WTC11 (cell line): ENCODE measurements at regions not wholly inside any gene's neighbourhood (a gene's known extent, or its start where the extent isn't known, plus 50 kb on each side); places are given as distances from the start of the nearest gene placed in this dataset.

Experiments
- ATF1 ChIP-seq: sonication (generic); formaldehyde crosslinking; IDR thresholded peaks from 2 replicates; pipeline ENCODE4 v1.8.1; 2023; ENCODE audit warnings: mild to moderate bottlenecking, moderate library complexity, missing genetic modification reagents
- CREB1 ChIP-seq: sonication (generic); formaldehyde crosslinking; IDR thresholded peaks from 2 replicates; pipeline ENCODE4 v1.8.0; 2023; ENCODE audit warnings: mild to moderate bottlenecking, missing genetic modification reagents
- FOXP1 ChIP-seq: sonication (generic); formaldehyde crosslinking; IDR thresholded peaks from 2 replicates; pipeline ENCODE4 v1.8.0; 2022; ENCODE audit warnings: missing genetic modification reagents, mild to moderate bottlenecking, moderate library complexity, borderline replicate concordance
- JUN ChIP-seq: sonication (generic); formaldehyde crosslinking; IDR thresholded peaks from 2 replicates; pipeline ENCODE4 v1.8.0; 2023; ENCODE audit warnings: mild to moderate bottlenecking, missing genetic modification reagents
- NR2C2 ChIP-seq: sonication (generic); formaldehyde crosslinking; IDR thresholded peaks from 2 replicates; pipeline ENCODE4 v1.8.0; 2022; ENCODE audit warnings: mild to moderate bottlenecking, missing genetic modification reagents
- OVOL2 ChIP-seq: fragments of 250-450 bp; sonication (Bioruptor Pico); IDR thresholded peaks from 2 replicates; pipeline ENCODE4 v1.9.0; 2021; ENCODE audit warnings: mild to moderate bottlenecking, borderline replicate concordance
- TCF7 ChIP-seq: sonication (generic); formaldehyde crosslinking; IDR thresholded peaks from 2 replicates; pipeline ENCODE4 v1.8.0; 2022; ENCODE audit warnings: mild to moderate bottlenecking, low read depth, missing genetic modification reagents, moderate library complexity
- USF2 ChIP-seq: sonication (generic); formaldehyde crosslinking; IDR thresholded peaks from 2 replicates; pipeline ENCODE4 v1.8.1; 2023; ENCODE audit warnings: mild to moderate bottlenecking, missing genetic modification reagents, moderate library complexity
- ZNF416 ChIP-seq: fragments of 250-450 bp; sonication (Bioruptor Pico); IDR thresholded peaks from 2 replicates; pipeline ENCODE4 v1.9.0; 2021; ENCODE audit warnings: mild to moderate bottlenecking, inconsistent platforms
- TF ChIP-seq, protein P1 (sequence below): sonication (generic); formaldehyde crosslinking; IDR thresholded peaks from 2 replicates; pipeline ENCODE4 v1.8.1; 2022; ENCODE audit warnings: mild to moderate bottlenecking, moderate library complexity, missing genetic modification reagents
- TF ChIP-seq, protein P2 (sequence below): fragments of 200-600 bp; IDR thresholded peaks from 2 replicates; pipeline ENCODE4 v1.8.0; 2022; ENCODE audit warnings: antibody characterized with exemption

- TF ChIP-seq JUN: no peak
- no peak for TF ChIP-seq OVOL2 (CRISPR knock-in tag)
- TF ChIP-seq, protein P1, sequence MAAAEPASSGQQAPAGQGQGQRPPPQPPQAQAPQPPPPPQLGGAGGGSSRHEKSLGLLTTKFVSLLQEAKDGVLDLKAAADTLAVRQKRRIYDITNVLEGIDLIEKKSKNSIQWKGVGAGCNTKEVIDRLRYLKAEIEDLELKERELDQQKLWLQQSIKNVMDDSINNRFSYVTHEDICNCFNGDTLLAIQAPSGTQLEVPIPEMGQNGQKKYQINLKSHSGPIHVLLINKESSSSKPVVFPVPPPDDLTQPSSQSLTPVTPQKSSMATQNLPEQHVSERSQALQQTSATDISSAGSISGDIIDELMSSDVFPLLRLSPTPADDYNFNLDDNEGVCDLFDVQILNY (CRISPR knock-in tag): no peak
- TF ChIP-seq FOXP1 (CRISPR knock-in tag): no peak
- TF ChIP-seq, protein P2, sequence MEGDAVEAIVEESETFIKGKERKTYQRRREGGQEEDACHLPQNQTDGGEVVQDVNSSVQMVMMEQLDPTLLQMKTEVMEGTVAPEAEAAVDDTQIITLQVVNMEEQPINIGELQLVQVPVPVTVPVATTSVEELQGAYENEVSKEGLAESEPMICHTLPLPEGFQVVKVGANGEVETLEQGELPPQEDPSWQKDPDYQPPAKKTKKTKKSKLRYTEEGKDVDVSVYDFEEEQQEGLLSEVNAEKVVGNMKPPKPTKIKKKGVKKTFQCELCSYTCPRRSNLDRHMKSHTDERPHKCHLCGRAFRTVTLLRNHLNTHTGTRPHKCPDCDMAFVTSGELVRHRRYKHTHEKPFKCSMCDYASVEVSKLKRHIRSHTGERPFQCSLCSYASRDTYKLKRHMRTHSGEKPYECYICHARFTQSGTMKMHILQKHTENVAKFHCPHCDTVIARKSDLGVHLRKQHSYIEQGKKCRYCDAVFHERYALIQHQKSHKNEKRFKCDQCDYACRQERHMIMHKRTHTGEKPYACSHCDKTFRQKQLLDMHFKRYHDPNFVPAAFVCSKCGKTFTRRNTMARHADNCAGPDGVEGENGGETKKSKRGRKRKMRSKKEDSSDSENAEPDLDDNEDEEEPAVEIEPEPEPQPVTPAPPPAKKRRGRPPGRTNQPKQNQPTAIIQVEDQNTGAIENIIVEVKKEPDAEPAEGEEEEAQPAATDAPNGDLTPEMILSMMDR: no peak
- TF ChIP-seq USF2 (CRISPR knock-in tag): no peak
- TF ChIP-seq ZNF416 (CRISPR knock-in tag): no peak
- no peak for TF ChIP-seq ATF1 (CRISPR knock-in tag)
- TF ChIP-seq NR2C2: no peak
- no peak for TF ChIP-seq CREB1 (CRISPR knock-in tag)
- no peak for TF ChIP-seq TCF7 (CRISPR knock-in tag)
Observed at GRCh38 chrX:131901546-131901945, 121.6 kb upstream of the STK26 start.
